ENCODE measurements at regions not wholly inside any gene's neighbourhood (a gene's known extent, or its start where the extent isn't known, plus 50 kb on each side); places are given as distances from the start of the nearest gene placed in this dataset.

DNA sequence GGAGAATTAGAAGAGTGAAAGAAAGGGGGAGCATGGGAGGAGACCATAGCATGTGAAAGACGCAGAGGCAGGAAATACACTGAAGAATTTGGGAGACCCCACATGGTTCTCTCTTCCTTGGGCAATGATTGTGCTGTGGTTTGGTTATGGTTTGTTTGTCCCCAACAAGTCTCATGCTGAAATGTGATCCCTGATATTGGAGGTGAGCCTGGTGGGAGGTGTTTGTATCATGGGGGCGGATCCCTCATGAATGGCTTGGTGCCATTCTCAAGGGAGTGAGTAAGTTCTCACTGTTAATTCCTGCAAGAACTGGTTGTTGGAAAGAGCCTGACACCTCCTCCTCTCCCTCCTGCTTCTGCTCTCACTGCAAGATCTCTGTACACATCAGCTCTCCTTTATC, 78.6 kb upstream of the RAI2 start:
- TF ChIP-seq GABPA (IDR thresholded peaks at IDR 0.05 in 1 of 2, conservative IDR thresholded peaks at IDR 0.05 in 1 of 2) = no peak
- TF ChIP-seq, protein P1, sequence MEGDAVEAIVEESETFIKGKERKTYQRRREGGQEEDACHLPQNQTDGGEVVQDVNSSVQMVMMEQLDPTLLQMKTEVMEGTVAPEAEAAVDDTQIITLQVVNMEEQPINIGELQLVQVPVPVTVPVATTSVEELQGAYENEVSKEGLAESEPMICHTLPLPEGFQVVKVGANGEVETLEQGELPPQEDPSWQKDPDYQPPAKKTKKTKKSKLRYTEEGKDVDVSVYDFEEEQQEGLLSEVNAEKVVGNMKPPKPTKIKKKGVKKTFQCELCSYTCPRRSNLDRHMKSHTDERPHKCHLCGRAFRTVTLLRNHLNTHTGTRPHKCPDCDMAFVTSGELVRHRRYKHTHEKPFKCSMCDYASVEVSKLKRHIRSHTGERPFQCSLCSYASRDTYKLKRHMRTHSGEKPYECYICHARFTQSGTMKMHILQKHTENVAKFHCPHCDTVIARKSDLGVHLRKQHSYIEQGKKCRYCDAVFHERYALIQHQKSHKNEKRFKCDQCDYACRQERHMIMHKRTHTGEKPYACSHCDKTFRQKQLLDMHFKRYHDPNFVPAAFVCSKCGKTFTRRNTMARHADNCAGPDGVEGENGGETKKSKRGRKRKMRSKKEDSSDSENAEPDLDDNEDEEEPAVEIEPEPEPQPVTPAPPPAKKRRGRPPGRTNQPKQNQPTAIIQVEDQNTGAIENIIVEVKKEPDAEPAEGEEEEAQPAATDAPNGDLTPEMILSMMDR (IDR thresholded peaks at IDR 0.05; ENCODE audit: low read depth, low read length, missing input control) = no peak
- TF ChIP-seq, protein P2, sequence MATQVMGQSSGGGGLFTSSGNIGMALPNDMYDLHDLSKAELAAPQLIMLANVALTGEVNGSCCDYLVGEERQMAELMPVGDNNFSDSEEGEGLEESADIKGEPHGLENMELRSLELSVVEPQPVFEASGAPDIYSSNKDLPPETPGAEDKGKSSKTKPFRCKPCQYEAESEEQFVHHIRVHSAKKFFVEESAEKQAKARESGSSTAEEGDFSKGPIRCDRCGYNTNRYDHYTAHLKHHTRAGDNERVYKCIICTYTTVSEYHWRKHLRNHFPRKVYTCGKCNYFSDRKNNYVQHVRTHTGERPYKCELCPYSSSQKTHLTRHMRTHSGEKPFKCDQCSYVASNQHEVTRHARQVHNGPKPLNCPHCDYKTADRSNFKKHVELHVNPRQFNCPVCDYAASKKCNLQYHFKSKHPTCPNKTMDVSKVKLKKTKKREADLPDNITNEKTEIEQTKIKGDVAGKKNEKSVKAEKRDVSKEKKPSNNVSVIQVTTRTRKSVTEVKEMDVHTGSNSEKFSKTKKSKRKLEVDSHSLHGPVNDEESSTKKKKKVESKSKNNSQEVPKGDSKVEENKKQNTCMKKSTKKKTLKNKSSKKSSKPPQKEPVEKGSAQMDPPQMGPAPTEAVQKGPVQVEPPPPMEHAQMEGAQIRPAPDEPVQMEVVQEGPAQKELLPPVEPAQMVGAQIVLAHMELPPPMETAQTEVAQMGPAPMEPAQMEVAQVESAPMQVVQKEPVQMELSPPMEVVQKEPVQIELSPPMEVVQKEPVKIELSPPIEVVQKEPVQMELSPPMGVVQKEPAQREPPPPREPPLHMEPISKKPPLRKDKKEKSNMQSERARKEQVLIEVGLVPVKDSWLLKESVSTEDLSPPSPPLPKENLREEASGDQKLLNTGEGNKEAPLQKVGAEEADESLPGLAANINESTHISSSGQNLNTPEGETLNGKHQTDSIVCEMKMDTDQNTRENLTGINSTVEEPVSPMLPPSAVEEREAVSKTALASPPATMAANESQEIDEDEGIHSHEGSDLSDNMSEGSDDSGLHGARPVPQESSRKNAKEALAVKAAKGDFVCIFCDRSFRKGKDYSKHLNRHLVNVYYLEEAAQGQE (IDR thresholded peaks at IDR 0.05) = no peak
- TF ChIP-seq, protein P3, sequence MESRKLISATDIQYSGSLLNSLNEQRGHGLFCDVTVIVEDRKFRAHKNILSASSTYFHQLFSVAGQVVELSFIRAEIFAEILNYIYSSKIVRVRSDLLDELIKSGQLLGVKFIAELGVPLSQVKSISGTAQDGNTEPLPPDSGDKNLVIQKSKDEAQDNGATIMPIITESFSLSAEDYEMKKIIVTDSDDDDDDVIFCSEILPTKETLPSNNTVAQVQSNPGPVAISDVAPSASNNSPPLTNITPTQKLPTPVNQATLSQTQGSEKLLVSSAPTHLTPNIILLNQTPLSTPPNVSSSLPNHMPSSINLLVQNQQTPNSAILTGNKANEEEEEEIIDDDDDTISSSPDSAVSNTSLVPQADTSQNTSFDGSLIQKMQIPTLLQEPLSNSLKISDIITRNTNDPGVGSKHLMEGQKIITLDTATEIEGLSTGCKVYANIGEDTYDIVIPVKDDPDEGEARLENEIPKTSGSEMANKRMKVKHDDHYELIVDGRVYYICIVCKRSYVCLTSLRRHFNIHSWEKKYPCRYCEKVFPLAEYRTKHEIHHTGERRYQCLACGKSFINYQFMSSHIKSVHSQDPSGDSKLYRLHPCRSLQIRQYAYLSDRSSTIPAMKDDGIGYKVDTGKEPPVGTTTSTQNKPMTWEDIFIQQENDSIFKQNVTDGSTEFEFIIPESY (IDR thresholded peaks at IDR 0.05) = no peak
- TF ChIP-seq, protein P4, sequence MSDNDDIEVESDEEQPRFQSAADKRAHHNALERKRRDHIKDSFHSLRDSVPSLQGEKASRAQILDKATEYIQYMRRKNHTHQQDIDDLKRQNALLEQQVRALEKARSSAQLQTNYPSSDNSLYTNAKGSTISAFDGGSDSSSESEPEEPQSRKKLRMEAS (IDR thresholded peaks at IDR 0.05) = no peak
- TF ChIP-seq TAF1 (conservative IDR thresholded peaks at IDR 0.05) = no peak
- TF ChIP-seq NR2F2 (IDR thresholded peaks at IDR 0.05) = no peak
- no peak for TF ChIP-seq JUND (IDR thresholded peaks at IDR 0.05)
- TF ChIP-seq SP1 (IDR thresholded peaks at IDR 0.05) = no peak
- no peak for TF ChIP-seq HNF4G (IDR thresholded peaks at IDR 0.05)
- no peak for TF ChIP-seq FOXA2 (IDR thresholded peaks at IDR 0.05)
- TF ChIP-seq RXRA (IDR thresholded peaks at IDR 0.05) = no peak
